GM21528 (cell line): ENCODE measurements at regions not wholly inside any gene's neighbourhood (a gene's known extent, or its start where the extent isn't known, plus 50 kb on each side); places are given as distances from the start of the nearest gene placed in this dataset.
"Not testable (repeated sequence)": the region's sequence is repeated elsewhere in the genome, so short reads cannot be mapped to it uniquely, and the experiment has no call there.

Experiments used
- ATAC-seq: cut with Tn5 transposase; IDR thresholded peaks from one replicate; pipeline ENCODE4 v1.9.1; 2021; ENCODE audit warnings: mild to moderate bottlenecking, moderate library complexity; ENCODE audit not compliant: unreplicated experiment, low FRiP score

GRCh38 chrX:63471004-63471403 lies 119.9 kb upstream of the SPIN4 start:
- ATAC-seq: no peak

GRCh38 chrX:63470506-63470905 lies 119.4 kb upstream of the SPIN4 start:
- ATAC-seq: no peak

DNA sequence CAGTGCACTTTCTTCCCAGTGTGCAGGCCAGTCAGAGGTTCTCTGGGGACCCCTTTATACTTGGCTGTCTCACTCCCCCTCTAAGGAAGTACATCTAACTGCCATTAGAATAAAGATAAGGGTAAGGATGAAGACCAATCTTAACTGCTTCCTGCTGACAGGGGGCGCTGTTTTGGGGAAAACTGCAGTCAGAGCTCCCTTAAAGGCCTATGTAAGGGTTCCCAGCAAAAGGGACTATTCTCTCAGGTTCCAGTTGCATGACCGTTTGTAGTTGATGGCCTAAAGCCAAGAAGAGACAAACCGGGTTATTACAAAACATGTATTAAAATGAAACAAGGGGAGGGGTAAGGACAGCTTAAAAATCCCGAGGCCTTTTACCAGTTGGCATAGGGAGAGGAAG lies 115.6 kb upstream of the SPIN4 start:
- ATAC-seq: no peak

- ATAC-seq: no peak
Measured at GRCh38 chrX:63458981-63459380, 107.8 kb upstream of the SPIN4 start.

DNA sequence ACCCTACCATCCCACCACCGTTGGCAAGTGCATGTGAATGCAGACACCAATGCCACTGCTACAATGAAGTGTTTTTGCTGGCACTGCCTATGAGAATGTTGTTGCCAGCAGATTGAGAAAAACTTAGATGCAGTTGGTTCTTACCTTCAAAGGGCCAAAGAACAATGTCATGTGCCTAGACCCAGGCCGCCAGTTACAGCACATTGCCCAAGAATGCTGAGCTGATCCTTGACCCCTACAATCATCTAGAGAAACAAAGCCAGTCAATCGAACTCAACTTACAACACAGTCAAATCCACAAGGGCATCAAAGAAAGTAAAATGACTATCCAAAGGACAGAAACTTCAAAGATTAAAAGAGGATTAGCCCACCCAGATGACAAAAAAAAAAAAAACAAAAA lies 102.4 kb upstream of the SPIN4 start:
- ATAC-seq: no peak

- no peak for ATAC-seq
Measured at GRCh38 chrX:63441717-63442116, 90.6 kb upstream of the SPIN4 start.

DNA sequence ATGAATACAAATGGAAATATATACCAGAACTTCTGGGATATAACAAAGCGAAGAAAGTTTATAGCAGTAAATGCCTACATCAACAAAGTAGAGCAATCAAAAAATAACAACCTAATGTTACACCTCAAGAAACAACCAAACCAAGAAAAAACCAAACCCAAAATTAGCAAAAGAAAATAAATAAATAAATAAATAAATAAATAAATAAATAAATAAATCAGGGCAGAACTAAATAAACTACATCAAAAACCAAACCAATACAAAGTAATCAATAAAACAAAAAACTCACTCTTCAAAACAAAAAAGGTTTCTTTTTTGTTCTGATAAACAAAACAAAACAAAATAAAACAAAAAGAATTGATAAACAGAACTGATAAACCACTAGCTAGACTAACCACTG lies 88.4 kb upstream of the SPIN4 start:
- no peak for ATAC-seq

DNA sequence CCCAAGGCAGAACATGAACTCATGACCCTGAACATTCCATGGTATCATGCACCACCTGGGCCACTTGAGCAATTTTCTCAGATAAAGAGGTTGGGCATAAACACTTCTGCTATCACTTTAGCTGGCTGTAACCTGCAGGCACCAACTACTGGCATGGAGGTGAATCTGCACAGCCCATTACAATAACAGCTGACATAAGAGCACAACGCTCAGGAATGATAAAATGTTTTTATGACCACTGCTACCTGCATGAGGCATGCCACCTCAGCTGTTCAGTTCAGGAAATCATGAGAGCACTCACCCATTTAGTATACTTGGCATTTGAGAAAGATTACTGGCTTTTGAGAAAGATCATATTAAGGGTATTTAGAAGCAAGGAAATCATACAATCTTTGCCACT lies 85.7 kb upstream of the SPIN4 start:
- ATAC-seq: no peak

DNA sequence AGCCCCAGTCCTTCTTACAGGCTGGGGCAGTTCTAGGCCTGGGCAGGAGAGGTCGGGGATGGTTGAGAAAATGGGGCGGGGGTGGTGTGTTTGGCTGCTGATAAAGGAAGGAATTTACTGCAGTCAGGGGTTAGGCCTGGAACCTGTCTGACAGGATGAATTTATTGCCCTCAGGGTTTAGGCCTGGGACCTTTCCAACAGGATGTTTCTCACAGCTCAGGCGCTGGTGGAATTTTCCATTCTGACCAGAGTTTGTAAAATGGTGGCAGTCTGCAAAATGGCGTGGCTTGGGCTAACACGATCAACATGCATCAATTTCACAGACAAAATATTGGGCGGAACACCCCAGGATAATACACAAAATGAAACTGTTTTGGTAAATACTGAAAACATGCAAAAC lies 83.5 kb upstream of the SPIN4 start:
- ATAC-seq: no peak

GRCh38 chrX:63434206-63434605 lies 83.1 kb upstream of the SPIN4 start:
- ATAC-seq: no peak

DNA sequence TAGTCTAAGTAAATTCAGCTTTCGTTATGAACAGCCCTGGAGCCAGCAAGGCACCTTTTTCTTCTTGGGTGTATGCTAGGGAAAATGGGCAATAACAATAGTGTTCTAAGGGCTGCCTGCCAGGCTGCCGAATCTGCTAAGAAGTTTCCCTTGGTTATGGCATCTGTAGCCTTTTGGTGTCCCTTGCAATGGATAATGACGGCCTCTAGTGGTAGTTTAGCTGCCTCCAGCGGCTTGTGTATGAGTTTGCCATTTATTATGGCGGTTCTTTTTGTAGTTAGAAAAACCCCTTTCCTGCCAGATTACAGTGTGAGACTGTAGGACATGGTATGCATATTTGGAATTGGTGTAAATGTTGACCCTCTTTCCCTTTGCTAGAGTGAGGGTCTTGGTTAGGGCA lies 78.9 kb upstream of the SPIN4 start:
- ATAC-seq: no peak

DNA sequence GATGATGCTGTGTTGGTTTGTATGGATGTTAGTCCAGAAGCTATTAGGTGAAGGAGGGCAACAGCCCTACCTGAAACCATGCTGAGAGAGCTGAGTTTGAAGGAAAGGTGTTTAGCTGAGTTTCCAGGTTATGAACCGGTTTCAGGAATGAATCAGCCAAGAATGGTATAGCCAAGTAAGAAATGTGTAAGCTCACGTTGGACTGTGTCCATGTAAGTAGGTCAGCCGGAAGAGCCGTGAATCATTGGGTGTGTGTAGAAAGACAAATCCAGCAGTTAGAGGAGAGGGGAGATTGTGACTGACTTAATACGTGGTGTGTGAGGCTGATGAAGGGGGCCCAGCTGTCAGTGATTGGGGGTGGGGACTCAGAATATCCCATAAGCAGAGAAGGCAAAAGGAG lies 77.2 kb upstream of the SPIN4 start:
- ATAC-seq: no peak

DNA sequence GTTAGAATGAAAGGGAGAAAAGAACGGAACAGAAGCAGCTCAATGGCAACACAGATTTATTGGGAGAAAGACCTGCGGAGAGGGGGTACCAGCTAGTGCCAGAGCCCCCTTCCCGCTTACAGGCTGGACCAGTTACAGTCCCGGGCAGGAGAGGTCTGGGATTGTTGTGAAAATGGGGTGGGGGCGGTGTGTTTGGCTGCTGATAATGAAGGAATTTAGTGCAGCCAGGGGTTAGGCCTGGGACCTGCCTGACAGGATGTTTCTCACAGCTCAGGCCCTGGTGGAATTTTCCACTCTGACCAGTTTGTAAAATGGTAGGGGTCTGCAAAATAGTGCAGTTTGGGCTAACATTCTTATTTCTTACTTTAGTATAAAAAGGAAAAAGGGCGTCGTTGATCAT lies 75.4 kb upstream of the SPIN4 start:
- no peak for ATAC-seq

- ATAC-seq: no peak
Measured at GRCh38 chrX:63424063-63424462, 72.9 kb upstream of the SPIN4 start.

DNA sequence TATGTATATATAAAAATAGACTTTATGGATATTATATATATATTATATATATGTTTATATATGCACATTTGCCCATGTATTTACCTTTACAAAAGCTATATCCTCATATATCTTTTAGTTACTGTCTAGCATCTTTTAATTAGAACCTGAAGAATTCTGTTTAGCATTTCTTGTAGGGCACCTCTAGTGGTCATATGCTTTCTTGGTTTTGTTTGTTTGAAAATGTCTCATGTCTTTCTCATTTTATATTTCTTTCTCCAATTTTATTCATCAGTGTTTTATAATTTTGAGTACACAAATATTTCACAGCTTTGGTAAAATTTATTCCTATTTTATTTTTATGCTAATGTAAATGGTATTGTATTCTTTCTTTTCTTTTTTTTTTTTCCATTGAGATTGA lies 70.3 kb upstream of the SPIN4 start:
- ATAC-seq: no peak

DNA sequence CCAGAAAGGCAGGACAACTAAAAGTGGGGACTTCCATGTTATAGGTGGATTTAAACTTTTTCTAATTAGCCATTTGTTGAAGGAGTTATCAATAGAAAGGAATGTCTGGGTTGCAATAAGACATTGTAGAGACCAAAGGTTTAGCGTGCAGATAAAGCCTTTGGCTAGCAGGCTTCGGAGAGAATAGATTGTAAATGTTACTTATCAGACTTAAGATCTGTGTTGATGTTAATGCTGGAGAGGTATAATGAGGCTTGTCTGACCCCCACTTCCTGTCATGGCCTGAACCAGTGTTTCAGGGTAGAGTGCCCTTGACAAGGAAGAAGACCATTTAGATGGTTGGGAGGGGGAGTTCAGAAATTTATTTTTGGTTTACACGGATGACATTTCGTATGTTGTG lies 67.1 kb upstream of the SPIN4 start:
- no peak for ATAC-seq

DNA sequence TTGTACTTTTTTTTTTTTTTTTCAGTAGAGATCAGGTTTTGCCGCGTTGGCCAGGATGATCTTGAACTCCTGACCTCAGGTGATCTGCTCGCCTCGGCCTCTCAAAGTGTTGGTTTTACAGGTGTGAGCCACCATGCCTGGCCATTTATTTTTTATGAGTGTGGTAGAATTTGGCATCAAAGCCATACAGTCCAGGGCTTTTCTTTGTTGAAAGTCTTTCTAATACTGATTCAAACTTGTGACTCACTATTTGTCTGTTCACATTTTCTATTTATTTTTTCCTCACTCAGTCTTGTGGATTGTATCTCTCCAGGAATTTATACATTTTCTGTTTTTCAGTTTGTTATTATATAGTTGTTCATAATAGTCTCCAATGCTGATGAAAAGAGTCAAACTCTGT lies 66.5 kb upstream of the SPIN4 start:
- ATAC-seq: no peak

DNA sequence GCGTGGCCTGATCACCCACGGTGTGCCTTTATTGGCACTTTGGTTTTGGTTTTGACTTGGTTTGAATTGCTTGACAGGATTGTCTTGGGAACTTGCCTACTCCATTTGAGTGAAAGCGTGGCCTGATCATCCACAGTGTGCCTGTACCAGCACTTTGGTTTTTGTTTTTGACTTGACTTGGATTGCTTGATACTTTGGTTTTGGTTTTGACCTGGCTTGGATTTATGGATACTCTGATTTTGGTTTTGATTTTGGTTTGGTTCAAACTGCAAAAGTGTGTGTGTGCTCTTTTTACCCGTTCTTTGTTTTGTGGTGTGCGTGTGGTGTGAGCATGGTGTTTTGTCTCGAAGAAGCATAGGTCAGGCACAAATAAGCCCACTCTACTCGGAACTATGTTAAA lies 58.8 kb upstream of the SPIN4 start:
- ATAC-seq: not testable (repeated sequence)

DNA sequence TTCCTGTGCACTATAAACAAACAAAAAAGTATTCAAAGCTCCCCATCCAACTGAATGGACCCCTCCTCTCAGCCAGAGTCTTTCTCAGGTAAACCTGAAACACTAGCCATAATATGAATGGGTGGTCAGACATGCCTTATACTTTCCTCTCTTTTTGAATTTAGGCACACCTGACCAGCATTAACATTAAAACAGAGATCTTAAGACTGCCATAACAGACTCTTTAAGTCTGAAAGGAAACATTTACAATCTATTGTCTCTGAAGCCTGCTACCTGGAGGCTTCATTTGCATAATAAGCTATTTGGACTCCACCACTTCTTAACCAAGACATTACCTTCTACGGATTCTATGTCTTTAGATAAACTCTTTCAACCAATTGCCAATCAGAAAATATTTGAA lies 56.9 kb upstream of the SPIN4 start:
- ATAC-seq: no peak

DNA sequence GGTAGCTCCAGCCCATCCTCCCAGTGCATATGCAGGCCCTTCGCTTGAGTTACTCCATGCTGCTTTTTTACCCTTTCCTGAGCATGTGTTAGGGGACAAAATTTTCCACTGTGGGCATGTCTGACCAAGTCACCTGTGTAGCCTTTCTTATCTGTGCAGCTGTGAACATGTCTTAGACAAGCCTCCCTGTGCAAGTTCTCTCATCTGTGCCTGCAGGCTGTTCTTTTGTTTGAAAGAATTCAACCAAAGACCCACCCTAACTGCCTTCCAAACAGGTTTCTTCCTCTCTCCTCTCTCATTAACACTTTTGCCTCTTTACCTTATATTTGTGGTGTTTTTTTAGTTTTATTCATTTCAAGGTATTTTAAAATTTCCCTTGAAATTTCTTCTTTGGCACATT lies 53.2 kb upstream of the SPIN4 start:
- no peak for ATAC-seq

DNA sequence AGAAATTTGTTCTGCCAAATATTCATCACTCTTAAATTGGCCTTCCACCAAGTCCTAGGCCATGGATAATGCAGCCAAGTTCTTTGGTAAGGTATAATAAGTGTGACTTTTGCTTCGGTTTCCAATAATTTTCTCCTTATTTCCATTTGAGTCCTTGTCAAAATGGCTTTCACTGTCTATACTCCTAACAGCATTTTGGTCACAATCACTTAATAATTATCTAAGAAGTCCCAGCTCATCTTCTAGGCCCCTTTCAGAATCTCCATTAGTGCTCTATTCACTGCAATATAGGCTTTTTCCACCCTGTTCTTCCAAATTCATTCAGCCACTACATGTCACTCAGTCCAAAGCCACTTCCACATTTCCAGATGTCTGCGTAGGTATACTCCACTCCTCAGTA lies 51.0 kb upstream of the SPIN4 start:
- ATAC-seq: no peak
